ENCODE measurements at regions not wholly inside any gene's neighbourhood (a gene's known extent, or its start where the extent isn't known, plus 50 kb on each side); places are given as distances from the start of the nearest gene placed in this dataset.

DNA sequence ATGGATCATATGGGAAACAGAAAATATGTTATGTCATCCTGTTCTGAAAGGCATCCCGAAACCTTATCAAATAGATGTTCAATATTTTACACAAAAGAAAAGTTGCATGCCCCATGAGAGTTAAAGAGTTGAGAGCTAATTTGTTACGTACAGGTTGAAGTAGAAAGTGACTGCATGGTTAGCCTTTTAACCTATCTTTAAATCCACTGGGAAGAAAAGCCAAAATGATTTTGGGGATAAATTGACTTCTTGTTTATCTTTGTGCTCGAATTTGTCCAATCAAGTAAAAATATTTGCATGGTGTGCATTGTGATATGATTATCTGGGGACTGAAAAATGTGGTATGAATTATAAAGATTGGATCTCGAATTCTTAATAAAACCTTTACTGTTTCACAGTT is 230.1 kb downstream of the POSTN start:
- DNase-seq (ENCODE audit: insufficient read length, low spot score): no peak
- FAIRE-seq: no peak
- no peak for TF ChIP-seq CTCF (IDR thresholded peaks at IDR 0.05; ENCODE audit: insufficient read depth, missing control alignments)

DNA sequence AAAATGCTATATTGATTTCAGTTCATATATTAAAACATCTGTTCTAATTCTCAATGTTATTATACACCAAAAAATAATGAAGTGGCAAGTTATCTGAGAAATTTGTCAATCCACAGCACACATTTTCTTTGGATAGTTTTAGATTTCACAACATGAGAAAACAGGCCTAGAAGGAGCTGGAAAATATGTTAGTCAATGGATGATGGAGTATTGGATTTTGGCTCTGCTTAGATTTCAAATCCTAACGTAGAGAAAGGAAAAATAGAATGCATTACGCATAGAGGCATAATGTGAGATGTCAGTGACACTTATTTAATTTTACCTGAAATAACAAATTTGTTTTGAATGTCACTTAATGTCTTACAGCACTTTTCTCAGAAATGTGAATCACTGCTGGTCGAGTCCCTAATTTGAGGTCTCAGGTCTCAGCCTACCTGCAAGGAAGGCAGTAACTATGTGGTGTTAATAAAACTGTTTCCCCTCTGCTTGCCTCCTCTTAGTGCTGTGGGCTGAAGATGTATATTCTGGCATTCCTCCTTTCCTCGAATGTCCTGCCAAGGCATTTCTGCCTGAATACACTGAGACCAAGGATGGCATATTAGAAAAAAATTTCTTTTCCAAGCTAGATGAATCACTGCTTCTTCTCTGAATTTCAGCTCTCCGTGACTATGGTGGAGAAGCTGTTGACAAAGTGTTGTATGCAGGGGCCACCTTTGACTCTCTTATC is 232.4 kb downstream of the POSTN start:
- FAIRE-seq (no peak), DNase-seq (ENCODE audit: insufficient read length, low spot score) (no peak)
- TF ChIP-seq CTCF (IDR thresholded peaks at IDR 0.05; ENCODE audit: insufficient read depth, missing control alignments): no peak

GRCh38 chr13:37365496-37365895 is 233.1 kb downstream of the POSTN start:
- FAIRE-seq (no peak), DNase-seq (ENCODE audit: insufficient read length, low spot score) (no peak)
- no peak for TF ChIP-seq CTCF (IDR thresholded peaks at IDR 0.05; ENCODE audit: insufficient read depth, missing control alignments)

- no peak for TF ChIP-seq CTCF (IDR thresholded peaks at IDR 0.05; ENCODE audit: insufficient read depth, missing control alignments)
- FAIRE-seq (no peak), DNase-seq (ENCODE audit: insufficient read length, low spot score) (no peak)
Observed at GRCh38 chr13:37364956-37365355, 233.6 kb downstream of the POSTN start.

GRCh38 chr13:37364007-37364406 is 234.6 kb downstream of the POSTN start:
- FAIRE-seq: no peak
- no peak for TF ChIP-seq CTCF (IDR thresholded peaks at IDR 0.05; ENCODE audit: insufficient read depth, missing control alignments)
- DNase-seq (ENCODE audit: insufficient read length, low spot score): no peak

DNA sequence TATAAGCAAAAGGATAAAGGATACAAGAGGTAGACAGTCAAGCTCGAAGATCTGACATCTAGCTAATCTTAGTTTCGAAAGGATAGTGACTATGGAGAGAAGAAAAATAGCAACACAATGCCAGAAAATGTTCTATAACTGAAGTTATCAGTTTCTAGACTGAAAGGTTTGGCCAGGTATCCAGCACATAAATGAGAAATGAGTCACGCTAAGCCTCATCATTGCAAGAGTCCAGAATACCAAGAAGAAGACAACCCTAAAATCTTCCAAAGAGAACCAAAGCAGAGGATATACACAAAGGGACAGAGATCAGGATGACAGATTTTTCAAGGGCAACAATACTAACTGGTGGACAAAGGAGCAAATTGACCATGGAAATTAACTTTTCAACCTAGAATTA is 237.0 kb downstream of the POSTN start:
- no peak for TF ChIP-seq CTCF (IDR thresholded peaks at IDR 0.05; ENCODE audit: insufficient read depth, missing control alignments)
- DNase-seq (ENCODE audit: insufficient read length, low spot score): no peak
- peak; percentile 32 for FAIRE-seq

DNA sequence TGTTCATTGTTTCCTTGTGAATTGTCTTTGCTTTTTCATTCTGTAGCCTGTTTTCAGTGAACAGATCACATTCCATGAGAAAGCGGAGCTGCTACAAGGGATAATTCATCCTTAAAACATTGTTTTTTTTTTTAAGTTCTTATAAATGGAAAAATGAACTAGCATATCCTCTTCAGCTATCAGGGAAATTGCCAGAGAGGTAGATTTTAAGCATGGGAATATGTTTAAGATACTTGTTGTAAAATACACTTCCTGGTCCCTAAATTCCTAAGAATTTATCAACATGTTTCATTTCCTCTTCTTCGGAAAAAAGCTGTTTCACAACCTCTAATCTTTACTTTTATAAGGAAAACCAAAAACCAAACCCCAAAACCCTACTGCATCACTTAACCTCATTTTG is 238.0 kb downstream of the POSTN start:
- no peak for DNase-seq (ENCODE audit: insufficient read length, low spot score)
- TF ChIP-seq CTCF (IDR thresholded peaks at IDR 0.05; ENCODE audit: insufficient read depth, missing control alignments): no peak
- FAIRE-seq: no peak

Measured in D721Med (cell line).